ENCODE measurements at regions not wholly inside any gene's neighbourhood (a gene's known extent, or its start where the extent isn't known, plus 50 kb on each side); places are given as distances from the start of the nearest gene placed in this dataset.

GRCh38 chr1:22196641-22197040 is 53.7 kb upstream of the WNT4 start:
- TF ChIP-seq CTCF (IDR thresholded peaks at IDR 0.05) (no peak), EZH2phosphoT487 (IDR thresholded peaks at IDR 0.05) (no peak), EZH2 (IDR thresholded peaks at IDR 0.05) (no peak)

Data from neural progenitor cell (in vitro differentiated cells).